ENCODE measurements at regions not wholly inside any gene's neighbourhood (a gene's known extent, or its start where the extent isn't known, plus 50 kb on each side); places are given as distances from the start of the nearest gene placed in this dataset.
A peak's percentile ranks its signal among the peaks of the same experiment; 100 is the strongest.

DNA sequence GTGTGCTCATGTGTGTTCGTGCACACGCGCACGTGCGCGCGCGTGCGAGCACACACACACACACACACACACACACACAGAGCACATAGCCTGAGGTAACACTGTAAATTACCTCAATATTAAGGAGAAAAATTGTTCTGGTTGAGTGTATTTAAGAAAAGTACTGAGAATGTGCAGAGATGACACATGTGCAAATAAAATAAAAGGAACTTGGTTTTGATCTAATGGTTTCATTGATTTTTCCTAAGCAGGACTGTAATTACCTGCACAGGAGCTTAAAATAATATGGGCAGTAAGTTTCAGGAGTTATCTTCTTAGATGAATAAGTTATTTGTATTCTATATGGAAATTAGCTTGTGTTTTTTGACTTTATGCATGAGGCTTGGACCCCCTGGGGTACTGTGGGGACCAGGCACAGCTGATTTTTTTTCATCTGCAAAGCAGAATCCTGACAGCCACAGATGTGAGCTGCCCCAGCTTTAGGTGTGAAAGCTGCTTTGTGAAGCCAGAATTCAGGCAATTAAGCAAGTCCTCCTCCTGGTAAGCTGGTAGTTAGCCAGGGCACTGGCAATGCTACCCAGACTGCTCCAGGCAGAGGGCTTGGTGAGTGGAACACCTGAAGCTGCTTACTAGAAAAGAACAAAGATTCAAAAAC is 1040.6 kb upstream of the CITED2 start:
- TF ChIP-seq, protein P1, sequence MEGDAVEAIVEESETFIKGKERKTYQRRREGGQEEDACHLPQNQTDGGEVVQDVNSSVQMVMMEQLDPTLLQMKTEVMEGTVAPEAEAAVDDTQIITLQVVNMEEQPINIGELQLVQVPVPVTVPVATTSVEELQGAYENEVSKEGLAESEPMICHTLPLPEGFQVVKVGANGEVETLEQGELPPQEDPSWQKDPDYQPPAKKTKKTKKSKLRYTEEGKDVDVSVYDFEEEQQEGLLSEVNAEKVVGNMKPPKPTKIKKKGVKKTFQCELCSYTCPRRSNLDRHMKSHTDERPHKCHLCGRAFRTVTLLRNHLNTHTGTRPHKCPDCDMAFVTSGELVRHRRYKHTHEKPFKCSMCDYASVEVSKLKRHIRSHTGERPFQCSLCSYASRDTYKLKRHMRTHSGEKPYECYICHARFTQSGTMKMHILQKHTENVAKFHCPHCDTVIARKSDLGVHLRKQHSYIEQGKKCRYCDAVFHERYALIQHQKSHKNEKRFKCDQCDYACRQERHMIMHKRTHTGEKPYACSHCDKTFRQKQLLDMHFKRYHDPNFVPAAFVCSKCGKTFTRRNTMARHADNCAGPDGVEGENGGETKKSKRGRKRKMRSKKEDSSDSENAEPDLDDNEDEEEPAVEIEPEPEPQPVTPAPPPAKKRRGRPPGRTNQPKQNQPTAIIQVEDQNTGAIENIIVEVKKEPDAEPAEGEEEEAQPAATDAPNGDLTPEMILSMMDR (IDR thresholded peaks at IDR 0.05; ENCODE audit: insufficient read depth, low read depth, low read length, missing control alignments) = no peak
- no peak for DNase-seq (ENCODE audit: low read depth)
- H3K4me3 ChIP-seq (ENCODE audit: low read length) = no peak overlapping the region

GRCh38 chr6:140403020-140403419 is 1028.6 kb upstream of the CITED2 start:
- no peak for DNase-seq (ENCODE audit: low read depth)
- TF ChIP-seq, protein P1 (IDR thresholded peaks at IDR 0.05; ENCODE audit: insufficient read depth, low read depth, low read length, missing control alignments) = no peak
- no peak overlapping the region for H3K4me3 ChIP-seq (ENCODE audit: low read length)

GRCh38 chr6:140401761-140402160 is 1027.3 kb upstream of the CITED2 start:
- H3K4me3 ChIP-seq (ENCODE audit: low read length) = no peak overlapping the region
- peak; percentile 7 for DNase-seq (ENCODE audit: low read depth)
- TF ChIP-seq, protein P1 (IDR thresholded peaks at IDR 0.05; ENCODE audit: insufficient read depth, low read depth, low read length, missing control alignments) = no peak

- H3K4me3 ChIP-seq (ENCODE audit: low read length) = no peak overlapping the region
- TF ChIP-seq, protein P1 (IDR thresholded peaks at IDR 0.05; ENCODE audit: insufficient read depth, low read depth, low read length, missing control alignments) = no peak
- DNase-seq (ENCODE audit: low read depth) = no peak
These were observed 1023.6 kb upstream of the CITED2 start for GRCh38 chr6:140398076-140398475.

DNA sequence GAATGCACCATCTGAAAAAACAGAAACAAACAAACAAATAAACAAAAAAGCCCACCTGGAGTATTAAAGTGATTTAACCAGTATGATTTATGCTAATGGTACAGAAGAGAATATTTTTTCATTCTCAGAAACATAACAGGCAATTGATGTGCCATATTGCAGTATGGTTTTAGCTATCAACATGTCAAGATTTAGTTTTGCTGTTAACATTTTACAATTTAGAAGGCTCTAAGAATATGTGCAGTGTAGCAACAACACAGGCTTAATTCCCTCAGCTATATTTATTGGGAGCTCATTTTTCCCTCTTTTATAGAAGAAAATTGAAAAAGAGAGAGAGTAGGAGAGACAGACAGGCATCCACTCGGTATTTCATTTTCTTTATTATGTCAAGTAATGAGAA is 1022.7 kb upstream of the CITED2 start:
- no peak overlapping the region for H3K4me3 ChIP-seq (ENCODE audit: low read length)
- no peak for DNase-seq (ENCODE audit: low read depth)
- TF ChIP-seq, protein P1 (IDR thresholded peaks at IDR 0.05; ENCODE audit: insufficient read depth, low read depth, low read length, missing control alignments) = no peak

DNA sequence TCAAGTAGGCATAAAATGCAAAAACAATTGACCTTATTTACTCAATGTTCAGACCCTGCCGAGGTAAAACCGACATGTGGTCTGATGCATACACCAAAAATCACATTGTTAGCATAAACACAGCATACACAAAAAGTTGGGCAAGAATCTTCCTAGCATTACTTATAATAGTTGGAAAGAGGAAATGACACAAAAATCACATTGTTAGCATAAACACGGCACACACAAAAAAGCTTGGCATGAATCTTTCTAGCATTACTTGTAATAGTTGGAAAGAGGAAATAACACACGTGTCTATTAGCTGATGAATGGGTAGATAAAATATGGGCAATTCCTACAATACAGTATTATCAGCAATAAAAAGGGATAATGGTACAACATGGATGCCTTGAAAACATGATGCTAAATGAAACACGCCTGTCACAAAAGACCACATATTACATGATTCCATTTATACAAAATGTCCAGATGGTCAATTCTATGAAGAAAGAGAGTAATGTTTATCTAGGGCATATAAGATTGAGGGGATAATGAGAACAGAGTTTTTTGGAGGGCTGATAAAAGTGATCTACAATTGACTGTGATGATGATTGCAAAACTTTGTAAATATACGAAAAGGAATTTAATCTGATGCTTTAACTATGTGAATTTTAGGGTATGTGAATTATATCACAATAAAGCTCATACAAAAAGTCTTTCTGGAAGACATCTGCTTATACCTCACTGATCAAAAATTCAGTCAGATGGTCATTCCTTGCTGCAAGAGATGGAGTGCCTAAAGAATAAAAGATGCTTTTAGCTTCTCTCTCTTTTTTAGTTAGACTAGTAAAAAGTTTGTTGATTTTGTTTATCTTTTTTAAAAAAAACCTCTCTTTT is 1019.5 kb upstream of the CITED2 start:
- TF ChIP-seq, protein P1 (IDR thresholded peaks at IDR 0.05; ENCODE audit: insufficient read depth, low read depth, low read length, missing control alignments) = no peak
- DNase-seq (ENCODE audit: low read depth) = no peak
- H3K4me3 ChIP-seq (ENCODE audit: low read length) = no peak overlapping the region

Data from epithelial cell of esophagus (primary cell).